Loucy (cell line): ENCODE measurements at regions not wholly inside any gene's neighbourhood (a gene's known extent, or its start where the extent isn't known, plus 50 kb on each side); places are given as distances from the start of the nearest gene placed in this dataset.

Experiments used
- H2AFZ ChIP-seq: fragments of 200-600 bp; sonication (generic); 2 replicates; pipeline ENCODE4 v1.6.0; 2016; ENCODE audit warnings: antibody characterized with exemption, mild to moderate bottlenecking, low read length, moderate library complexity
- H3F3A ChIP-seq: fragments of 200-600 bp; 2 replicates; pipeline ENCODE4 v1.6.0; 2016; ENCODE audit warnings: antibody characterized with exemption, low read depth, mild to moderate bottlenecking
- H3K27me3 ChIP-seq: fragments of 200-600 bp; sonication (generic); 2 replicates; pipeline ENCODE4 v1.6.1; 2014; ENCODE audit warnings: low read length, mild to moderate bottlenecking; ENCODE audit not compliant: insufficient read depth, poor library complexity, severe bottlenecking
- H3K36me3 ChIP-seq: fragments of 200-600 bp; sonication (generic); 2 replicates; pipeline ENCODE4 v1.6.1; 2016; ENCODE audit warnings: low read length; ENCODE audit not compliant: insufficient read depth
- H3K4me1 ChIP-seq: fragments of 200-600 bp; sonication (generic); 2 replicates; pipeline ENCODE4 v1.5.1; 2014; ENCODE audit warnings: low read length, mild to moderate bottlenecking; ENCODE audit not compliant: insufficient read depth, poor library complexity, severe bottlenecking
- H3K4me2 ChIP-seq: fragments of 200-600 bp; sonication (generic); 2 replicates; pipeline ENCODE4 v1.6.0; 2014; ENCODE audit warnings: antibody characterized with exemption, low read length, low read depth, mild to moderate bottlenecking; ENCODE audit not compliant: poor library complexity, severe bottlenecking
- H3K4me3 ChIP-seq: fragments of 200-600 bp; sonication (generic); 2 replicates; pipeline ENCODE4 v1.5.1; 2014; ENCODE audit warnings: low read length, mild to moderate bottlenecking, mixed read lengths; ENCODE audit not compliant: poor library complexity, severe bottlenecking
- H3K79me2 ChIP-seq: fragments of 200-600 bp; sonication (generic); 2 replicates; pipeline ENCODE4 v1.6.1; 2014; ENCODE audit warnings: low read length; ENCODE audit not compliant: insufficient read depth
- H3K9ac ChIP-seq: fragments of 200-600 bp; sonication (generic); 2 replicates; pipeline ENCODE4 v1.6.0; 2014; ENCODE audit warnings: mild to moderate bottlenecking, low read depth, low read length, moderate library complexity; ENCODE audit not compliant: poor library complexity, severe bottlenecking
- H3K9me2 ChIP-seq: fragments of 200-600 bp; sonication (generic); replicated peaks from 2 replicates; pipeline ENCODE4 v1.6.1; 2016; ENCODE audit warnings: low read depth, low read length, mixed read lengths
- H3K9me3 ChIP-seq: fragments of 200-600 bp; sonication (generic); 2 replicates; pipeline ENCODE4 v1.6.1; 2014; ENCODE audit warnings: mild to moderate bottlenecking, antibody characterized with exemption, low read length, low read depth; ENCODE audit not compliant: insufficient read depth
- H4K20me1 ChIP-seq: fragments of 200-600 bp; sonication (generic); 2 replicates; pipeline ENCODE4 v1.6.0; 2014; ENCODE audit warnings: antibody characterized with exemption, low read length, mild to moderate bottlenecking; ENCODE audit not compliant: insufficient read depth, poor library complexity, severe bottlenecking
- EZH2phosphoT487 ChIP-seq: fragments of 200-600 bp; IDR thresholded peaks from 2 replicates; pipeline ENCODE4 v1.6.1; 2018; ENCODE audit warnings: antibody characterized with exemption, mild to moderate bottlenecking, moderate library complexity, borderline replicate concordance
- TF ChIP-seq, protein P1 (sequence below): fragments of 200-600 bp; sonication (generic); conservative IDR thresholded peaks from 2 replicates; pipeline ENCODE4 v1.5.1; 2014; ENCODE audit warnings: mild to moderate bottlenecking, antibody characterized with exemption, low read length

DNA sequence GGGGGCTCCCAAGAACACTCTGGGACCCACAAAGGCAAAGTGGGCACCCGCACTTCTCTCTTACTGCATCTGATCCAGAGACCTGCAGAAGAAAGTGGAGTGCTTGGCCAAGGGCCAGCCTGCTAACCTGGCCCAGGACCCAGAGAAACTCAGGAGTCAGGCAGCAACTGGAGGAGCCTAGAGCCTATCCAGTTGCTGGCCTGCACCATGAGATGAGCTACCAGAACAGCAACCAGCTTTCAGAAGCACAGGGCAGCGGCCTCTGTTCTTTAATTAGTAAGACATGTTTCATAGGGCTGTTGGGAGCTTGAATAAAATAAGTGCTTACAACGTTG, 298.3 kb downstream of the GADD45G start:
- Histone ChIP-seq H3K79me2 (no peaks in the 10 kb centered on the region), H4K20me1 (no peaks in the 10 kb centered on the region), H3K36me3 (no peaks in the 10 kb centered on the region), H3K9me2 (no peaks in the 10 kb centered on the region), H3F3A (no peaks in the 10 kb centered on the region), H3K4me2 (no peak overlapping the region), H2AFZ (no peak overlapping the region), H3K4me1 (no peaks in the 10 kb centered on the region), H3K9me3 (no peaks in the 10 kb centered on the region), H3K27me3 (no peaks in the 10 kb centered on the region), H3K9ac (no peak overlapping the region), H3K4me3 (no peak overlapping the region)
- TF ChIP-seq, protein P1, sequence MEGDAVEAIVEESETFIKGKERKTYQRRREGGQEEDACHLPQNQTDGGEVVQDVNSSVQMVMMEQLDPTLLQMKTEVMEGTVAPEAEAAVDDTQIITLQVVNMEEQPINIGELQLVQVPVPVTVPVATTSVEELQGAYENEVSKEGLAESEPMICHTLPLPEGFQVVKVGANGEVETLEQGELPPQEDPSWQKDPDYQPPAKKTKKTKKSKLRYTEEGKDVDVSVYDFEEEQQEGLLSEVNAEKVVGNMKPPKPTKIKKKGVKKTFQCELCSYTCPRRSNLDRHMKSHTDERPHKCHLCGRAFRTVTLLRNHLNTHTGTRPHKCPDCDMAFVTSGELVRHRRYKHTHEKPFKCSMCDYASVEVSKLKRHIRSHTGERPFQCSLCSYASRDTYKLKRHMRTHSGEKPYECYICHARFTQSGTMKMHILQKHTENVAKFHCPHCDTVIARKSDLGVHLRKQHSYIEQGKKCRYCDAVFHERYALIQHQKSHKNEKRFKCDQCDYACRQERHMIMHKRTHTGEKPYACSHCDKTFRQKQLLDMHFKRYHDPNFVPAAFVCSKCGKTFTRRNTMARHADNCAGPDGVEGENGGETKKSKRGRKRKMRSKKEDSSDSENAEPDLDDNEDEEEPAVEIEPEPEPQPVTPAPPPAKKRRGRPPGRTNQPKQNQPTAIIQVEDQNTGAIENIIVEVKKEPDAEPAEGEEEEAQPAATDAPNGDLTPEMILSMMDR: no peak
- no peak for TF ChIP-seq EZH2phosphoT487

DNA sequence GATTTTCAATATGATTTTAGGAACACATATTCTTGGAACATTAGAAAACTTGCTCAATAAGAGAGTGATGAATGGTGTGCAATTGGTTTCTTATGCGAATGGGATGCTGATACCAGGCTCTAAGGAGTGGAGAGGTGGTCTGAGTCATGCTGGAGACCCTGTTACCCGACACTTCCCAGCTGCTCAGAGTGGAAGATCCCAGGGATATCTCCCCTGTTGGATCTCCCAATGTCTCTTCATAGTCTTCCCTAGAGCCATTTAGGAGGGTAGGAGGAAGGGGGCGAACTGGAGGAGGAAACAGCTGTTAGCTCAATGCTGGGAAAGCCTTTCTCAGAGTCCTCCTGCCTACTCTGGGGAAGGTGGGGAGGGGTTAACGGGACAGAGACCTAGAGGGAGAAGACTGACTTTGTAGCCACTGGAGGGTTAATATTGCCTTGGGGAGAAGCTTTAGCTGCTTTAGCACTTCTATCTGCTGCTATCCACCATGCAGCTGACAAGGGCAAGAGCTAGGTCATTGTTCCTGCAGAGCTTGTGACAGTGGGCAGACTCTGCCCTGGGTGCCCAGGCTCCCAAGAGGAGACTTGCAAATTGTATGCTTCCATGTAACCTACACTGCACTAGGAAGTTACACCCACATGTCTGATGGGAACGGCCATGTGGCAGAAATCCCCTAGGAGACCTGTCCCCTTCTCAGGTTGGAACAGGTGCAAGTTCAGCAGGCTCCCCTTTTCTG, 301.0 kb downstream of the GADD45G start:
- Histone ChIP-seq H3K27me3 (no peaks in the 10 kb centered on the region), H3K9me3 (no peaks in the 10 kb centered on the region), H3F3A (no peaks in the 10 kb centered on the region), H2AFZ (no peak overlapping the region), H3K4me2 (no peak overlapping the region), H4K20me1 (no peaks in the 10 kb centered on the region), H3K9me2 (no peaks in the 10 kb centered on the region), H3K4me1 (no peaks in the 10 kb centered on the region), H3K36me3 (no peaks in the 10 kb centered on the region), H3K9ac (no peak overlapping the region), H3K4me3 (no peak overlapping the region), H3K79me2 (no peaks in the 10 kb centered on the region)
- TF ChIP-seq EZH2phosphoT487: no peak
- TF ChIP-seq, protein P1: no peak

DNA sequence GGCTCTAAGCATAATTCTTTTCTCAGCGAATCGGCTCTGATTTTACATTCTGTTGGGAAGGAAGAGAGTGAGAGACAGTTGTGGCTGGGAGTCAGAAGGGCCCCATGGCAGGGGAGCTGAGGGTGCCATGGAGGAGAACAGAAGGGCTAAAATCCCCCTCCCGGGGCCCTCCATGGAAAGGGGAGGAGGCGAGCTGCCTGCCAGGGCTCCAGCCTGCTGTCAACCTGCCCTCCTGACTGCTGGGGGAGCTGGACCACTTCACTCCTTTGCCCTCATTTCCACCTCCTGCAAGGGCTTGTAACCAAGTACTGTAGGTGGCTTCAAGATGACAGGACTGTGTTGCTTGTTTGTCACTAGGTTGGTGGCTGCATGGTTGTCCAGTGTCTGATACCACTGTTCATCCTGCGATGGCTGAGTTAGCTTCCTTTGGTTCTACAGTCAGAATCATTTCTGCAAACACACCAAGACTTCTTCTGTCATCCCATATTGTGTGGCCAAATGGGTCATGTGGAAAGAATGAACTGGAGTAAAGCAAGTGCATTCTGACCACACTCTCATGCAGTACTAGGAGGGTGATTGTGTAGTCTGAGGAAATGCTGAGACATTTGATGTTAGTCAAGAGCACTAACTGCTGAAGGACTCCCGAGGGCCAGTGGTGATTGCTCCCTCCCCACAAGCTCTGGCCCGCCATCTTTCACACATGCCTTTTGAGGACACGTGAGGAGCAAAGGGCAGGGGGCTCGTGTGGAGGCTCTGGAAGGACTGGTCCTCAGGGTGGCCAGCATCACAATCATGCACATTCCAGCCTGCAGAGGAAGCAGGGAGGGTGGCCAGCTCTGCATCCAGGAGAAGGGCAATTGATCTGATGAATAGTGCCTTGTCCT, 307.2 kb downstream of the GADD45G start:
- H3F3A ChIP-seq: no peaks in the 10 kb centered on the region
- H3K9ac ChIP-seq: no peak overlapping the region
- H3K9me3 ChIP-seq: no peaks in the 10 kb centered on the region
- no peak overlapping the region for H2AFZ ChIP-seq
- H3K4me3 ChIP-seq: no peak overlapping the region
- H3K9me2 ChIP-seq: no peaks in the 10 kb centered on the region
- TF ChIP-seq, protein P1: no peak
- no peak for TF ChIP-seq EZH2phosphoT487
- no peaks in the 10 kb centered on the region for H3K36me3 ChIP-seq
- H3K4me1 ChIP-seq: no peaks in the 10 kb centered on the region
- no peaks in the 10 kb centered on the region for H4K20me1 ChIP-seq
- H3K27me3 ChIP-seq: no peaks in the 10 kb centered on the region
- H3K79me2 ChIP-seq: no peaks in the 10 kb centered on the region
- H3K4me2 ChIP-seq: no peak overlapping the region
